IPS DF 19.7 (cell line): ENCODE measurements at regions not wholly inside any gene's neighbourhood (a gene's known extent, or its start where the extent isn't known, plus 50 kb on each side); places are given as distances from the start of the nearest gene placed in this dataset.

Experiments
- DNase-seq: peaks from one replicate; pipeline ENCODE4 v3.0.0-alpha.2; 2013; ENCODE audit warnings: low read depth, low spot score

GRCh38 chr4:163871078-163871477 is 376.6 kb downstream of the TMA16 start:
- DNase-seq, result no peak

DNA sequence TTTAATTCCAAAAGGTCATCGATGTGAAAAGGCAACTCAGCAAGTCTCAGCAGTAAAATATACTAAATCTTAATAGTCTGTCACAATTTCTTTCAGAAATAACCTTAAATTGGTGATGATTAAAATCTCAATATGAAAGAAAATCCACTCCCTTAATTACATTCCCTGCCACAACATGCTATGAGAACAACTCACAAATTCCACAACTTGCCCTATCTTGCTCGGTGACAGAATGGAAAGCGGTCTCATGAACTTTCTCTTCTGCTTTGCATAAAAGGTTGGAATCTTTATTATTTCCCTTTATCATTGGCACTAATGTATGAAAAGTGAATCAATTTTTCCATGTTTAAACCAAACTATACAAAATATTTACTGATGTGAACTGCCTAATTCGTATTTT is 380.8 kb downstream of the TMA16 start:
- DNase-seq, result no peak

DNA sequence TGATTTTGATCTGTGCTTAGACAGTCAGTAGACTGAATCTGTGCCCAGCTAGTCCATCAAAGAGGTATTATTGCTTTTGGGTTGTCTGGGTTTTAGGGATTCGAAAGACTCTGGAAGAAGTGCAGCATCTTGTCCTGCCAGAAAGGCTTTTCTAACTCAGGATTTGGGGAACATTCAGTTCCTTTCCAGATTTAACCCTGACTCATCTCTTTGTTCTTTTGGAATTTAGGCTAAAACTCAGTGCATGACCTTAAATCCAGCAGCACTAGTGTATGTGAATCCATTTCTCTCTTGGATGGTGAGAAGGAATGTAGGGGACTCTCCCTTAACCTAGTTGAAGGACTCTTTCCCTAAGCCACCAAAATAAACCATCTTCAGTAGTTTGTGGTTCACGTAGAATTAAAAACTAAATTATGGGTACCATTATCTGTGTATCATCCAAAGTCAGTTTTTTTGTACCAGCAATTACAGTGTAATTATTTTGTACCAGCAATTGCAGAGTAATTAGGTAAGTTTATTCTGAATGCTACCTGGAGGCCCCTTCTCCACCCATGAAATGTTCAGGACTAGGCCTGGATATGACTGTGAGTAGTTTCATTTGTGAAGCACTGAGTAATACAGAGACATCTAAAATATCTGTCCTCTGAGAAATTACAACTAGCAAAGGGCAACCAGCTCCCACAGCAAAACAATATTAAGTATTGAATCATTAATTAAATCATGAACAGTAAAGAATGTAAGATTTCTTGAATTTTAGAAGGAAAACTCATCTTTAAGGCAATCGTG is 384.0 kb downstream of the TMA16 start:
- no peak for DNase-seq

DNA sequence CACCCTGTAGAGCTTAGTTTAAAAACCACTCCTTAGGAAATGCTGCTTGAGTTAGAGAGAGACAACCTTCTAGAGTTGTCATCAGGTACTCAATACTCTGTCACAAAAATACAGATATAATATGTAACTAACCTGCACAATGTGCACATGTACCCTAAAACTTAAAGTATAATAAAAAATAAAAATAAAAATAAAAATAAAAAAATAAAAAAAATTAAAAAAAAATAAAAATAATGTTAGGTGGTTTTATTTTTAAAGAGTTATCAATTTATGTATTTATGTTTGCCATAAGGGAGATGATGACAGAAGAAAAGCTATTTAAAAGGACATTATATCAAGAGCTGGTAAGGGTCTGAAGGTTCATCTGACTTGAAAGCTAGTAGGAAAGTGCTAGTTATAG is 397.9 kb downstream of the TMA16 start:
- DNase-seq, result no peak

- no peak for DNase-seq
Observed at GRCh38 chr4:163895378-163896005, 401.0 kb downstream of the TMA16 start.

DNA sequence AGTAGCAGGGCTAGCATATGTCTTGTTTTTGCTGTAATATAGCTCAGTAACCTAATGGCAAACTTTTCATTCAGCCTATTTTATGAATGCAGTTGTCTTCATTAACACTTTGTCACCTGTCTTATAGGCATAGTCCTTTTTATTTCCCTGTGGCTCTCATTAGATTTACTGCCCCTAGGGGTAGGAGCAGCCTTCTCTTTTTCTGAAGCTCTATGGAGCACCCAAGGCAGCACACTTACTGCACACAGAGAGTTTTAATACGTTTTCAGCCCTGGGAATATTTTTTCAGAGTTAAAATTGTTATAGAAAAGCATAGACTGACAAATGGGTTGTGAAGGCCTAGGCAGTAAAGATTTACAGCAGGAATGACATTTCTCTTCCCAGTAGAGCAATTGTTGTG is 406.8 kb downstream of the TMA16 start:
- no peak for DNase-seq

DNA sequence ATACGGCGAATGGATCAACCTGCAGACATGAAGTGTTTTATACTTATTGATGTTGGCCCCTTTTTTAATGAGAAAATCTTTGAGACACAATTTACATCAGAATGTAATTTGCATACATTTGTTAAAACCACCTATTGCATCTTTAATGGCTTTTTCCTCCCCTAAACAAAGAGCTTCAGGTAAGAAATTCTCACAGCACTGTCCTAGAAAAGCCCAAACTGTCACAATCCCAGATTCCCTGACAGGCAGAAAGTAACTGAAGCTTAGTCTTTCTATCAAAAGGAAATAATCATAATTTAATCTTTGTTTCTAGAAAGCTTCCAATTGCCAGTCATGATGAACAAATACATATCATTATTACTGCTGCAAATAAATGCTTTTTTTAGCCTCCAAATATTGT is 407.9 kb downstream of the TMA16 start:
- no peak for DNase-seq

DNA sequence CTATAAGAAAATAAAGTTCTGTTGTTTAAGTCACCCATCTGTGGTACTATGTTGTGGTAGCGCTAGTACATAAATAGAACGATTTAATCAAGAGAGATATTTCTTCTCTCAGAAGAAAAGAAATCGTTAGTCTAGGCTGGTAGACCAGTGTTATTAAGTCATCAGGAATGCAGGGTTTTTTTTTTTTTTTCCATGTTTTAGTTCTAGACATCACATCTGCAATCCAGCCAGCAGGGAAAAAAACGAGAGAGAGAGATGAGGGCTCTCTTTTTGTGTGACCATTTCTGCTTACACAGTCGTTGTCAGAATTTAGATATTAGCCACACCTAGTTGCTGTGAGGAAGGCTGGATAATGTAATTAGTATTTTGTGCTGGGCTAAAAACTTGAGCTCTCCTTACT is 417.4 kb downstream of the TMA16 start:
- no peak for DNase-seq

DNA sequence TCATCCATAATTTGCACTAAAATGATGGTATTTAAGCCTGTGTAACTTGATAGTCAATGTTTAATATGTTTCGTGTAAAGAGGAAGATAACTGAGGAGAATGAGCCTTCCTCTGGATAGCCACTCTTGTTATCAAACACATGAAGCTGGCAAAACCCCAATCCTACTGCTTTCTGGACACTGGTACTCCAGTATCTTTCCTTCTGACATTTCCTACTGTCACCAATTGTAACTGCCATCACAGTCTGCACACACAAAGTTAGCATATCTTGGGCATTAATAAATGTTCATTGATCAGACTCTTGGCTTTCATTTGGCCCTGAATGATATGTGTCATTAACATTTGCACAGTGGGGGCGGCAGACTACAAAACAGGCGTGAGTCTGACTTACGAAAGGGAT is 419.1 kb downstream of the TMA16 start:
- no peak for DNase-seq

DNA sequence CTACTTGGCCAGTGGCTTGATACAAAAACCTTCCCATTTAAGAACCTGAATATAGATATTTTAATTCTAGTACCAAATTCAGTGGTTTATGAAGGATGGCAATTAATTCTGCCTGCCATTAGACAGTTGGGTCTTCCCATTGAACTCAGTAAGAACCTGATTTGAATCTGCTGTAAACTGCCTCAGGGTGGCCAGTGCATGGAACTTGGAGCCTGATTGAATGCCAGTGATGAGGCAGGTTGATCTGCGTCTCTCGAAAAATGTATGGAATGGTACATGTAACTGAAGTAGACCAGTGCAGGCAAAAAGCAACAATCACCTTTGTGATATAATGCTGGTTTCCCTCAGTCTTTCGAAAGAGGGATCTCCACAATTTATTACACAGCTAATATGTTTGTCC is 421.4 kb downstream of the TMA16 start:
- DNase-seq, result no peak

DNA sequence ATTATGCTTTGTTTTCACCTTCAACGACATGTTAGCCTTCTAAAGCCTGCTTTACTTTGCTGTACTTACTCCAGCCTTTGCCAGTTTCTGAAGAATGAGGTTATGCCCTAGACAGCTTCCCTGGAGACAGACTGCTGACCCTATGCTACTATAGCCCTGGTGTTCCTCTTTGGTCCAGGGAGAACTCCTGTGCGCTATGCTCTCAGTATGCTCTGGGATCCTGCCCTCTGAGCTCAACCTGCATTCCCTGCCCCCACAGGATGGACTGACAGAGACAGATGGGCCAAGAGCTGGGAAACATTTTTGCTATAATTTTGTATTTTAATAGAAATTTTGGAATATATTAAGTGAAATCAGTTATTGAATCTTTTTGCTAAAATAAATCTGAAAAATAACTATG is 425.9 kb downstream of the TMA16 start:
- DNase-seq, result no peak

DNA sequence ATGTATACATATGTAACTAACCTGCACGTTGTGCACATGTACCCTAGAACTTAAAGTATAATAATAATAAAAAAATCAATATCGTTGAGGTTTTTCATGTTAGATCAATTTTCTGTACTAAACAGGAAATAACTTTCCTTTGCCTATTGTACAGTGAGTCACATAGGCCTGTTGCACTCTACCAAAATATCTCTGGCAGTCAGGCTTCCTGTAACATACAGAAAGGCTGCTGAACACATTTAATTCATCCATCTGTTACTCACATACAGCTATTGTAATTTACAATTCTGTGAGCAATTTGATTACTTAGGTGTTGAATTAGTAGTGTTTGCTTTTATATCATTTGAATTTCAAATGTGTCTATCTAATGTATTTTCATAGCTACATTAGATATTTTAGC is 427.8 kb downstream of the TMA16 start:
- no peak for DNase-seq

DNA sequence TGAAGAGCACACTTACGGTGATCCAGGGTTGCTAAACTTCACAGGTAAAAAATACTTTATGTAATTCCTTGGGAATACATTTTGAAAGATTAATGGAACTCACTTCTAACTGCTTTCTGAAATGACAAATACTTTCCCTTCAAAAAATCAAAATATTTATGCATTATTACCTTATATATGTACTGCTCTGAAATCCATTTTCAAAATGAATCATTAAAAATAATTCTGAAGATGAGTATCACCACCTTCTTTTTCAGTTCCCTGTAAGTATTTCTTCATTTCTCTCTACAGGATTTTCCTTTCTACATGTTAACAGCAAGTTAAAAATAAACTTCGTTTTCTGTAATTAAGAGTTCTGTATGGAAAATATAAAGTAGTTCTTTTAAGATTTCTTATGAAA is 428.6 kb downstream of the TMA16 start:
- no peak for DNase-seq

GRCh38 chr4:163930086-163930485 is 435.6 kb downstream of the TMA16 start:
- no peak for DNase-seq

DNA sequence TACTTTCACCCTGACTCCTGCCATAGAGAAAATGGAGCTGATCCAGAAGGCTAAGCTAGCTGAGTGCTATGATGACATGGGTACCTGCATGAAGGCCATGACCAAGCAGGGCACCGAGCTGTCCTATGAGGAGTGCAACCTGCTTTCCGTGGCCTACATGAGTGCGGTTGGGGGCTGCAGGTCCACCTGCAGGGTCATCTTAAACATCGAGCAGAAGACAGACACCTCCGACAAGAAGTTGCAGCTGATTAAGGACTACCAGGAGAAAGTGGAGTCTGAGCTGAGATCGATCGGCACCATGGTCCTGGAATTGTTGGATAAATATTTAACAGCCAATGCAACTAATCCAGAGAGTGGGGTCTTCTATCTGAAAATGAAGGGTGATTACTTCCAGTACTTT is 438.0 kb downstream of the TMA16 start:
- no peak for DNase-seq

- no peak for DNase-seq
Observed at GRCh38 chr4:163939597-163939996, 445.1 kb downstream of the TMA16 start.

DNA sequence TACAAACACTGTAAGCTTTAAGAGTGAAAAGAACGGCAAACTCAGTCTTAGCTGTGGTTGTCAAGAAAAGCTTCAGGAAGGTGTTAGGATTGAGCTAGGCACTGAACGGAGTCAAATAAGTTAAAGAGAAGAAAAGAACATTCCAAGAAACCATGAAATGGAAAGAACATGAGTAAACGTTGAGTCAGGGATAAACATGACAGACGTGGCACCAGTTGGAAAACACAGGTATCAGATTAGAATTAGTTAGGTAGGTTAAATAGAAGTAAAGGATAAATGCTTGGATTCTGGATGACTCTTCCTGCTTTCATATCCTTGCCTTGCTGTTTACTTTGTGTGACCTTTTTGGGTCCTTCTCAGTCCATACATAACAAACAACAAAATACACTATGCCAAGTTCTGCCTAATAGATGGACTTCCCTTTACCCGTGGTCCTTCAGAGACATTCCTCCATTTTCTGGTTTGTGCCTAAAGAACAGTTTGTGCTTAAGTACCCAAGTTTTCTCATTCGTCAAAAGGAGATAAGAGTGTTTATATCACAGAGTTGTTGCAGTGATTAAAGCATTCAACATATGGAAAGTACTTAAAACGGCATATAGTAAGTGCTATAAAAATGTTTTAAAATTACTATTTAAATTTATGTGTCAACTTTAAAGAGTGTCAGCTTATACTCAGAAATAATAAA is 446.9 kb downstream of the TMA16 start:
- DNase-seq, result no peak

GRCh38 chr4:163948920-163949455 is 454.5 kb downstream of the TMA16 start:
- DNase-seq, result no peak

GRCh38 chr4:163949976-163950601 is 455.6 kb downstream of the TMA16 start:
- no peak for DNase-seq

GRCh38 chr4:163955288-163955687 is 460.8 kb downstream of the TMA16 start:
- no peak for DNase-seq

- no peak for DNase-seq
Observed at GRCh38 chr4:163958751-163959150, 464.3 kb downstream of the TMA16 start.

DNA sequence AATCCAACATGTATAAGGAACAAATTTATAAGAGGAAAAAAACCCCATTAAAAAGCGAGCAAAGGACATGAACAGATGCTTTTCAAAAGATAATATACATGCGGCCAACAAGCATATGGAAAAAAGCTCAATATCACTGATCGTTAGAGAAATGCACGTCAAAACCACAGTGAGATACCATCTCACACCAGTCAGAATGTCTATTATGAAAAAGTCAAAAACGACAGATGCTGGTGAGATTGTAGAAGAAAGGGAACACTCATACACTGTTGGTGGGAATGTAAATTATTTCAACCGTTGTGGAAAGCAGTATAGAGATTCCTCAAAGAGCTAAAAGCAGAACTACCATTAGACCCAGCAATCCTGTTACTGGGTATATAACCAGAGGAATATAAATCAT is 465.4 kb downstream of the TMA16 start:
- DNase-seq, result no peak
